HepG2 (cell line): ENCODE measurements at regions not wholly inside any gene's neighbourhood (a gene's known extent, or its start where the extent isn't known, plus 50 kb on each side); places are given as distances from the start of the nearest gene placed in this dataset.

Experiments used
- ELF1 ChIP-seq: sonication (generic); formaldehyde crosslinking; IDR thresholded peaks from 2 replicates; pipeline ENCODE4 v1.4.0; 2020; ENCODE audit warnings: missing genetic modification reagents
- GFI1 ChIP-seq: sonication (generic); formaldehyde crosslinking; IDR thresholded peaks from 2 replicates; pipeline ENCODE4 v1.5.0; 2020; ENCODE audit warnings: missing genetic modification reagents, mild to moderate bottlenecking, borderline replicate concordance
- GTF2F1 ChIP-seq: fragments of 150-350 bp; IDR thresholded peaks from 2 replicates; pipeline ENCODE4 v1.6.1; 2014; ENCODE audit warnings: low read length
- HES4 ChIP-seq: sonication (generic); formaldehyde crosslinking; IDR thresholded peaks from 2 replicates; pipeline ENCODE4 v1.9.0; 2021; ENCODE audit warnings: mild to moderate bottlenecking, missing genetic modification reagents, borderline replicate concordance
- HMG20A ChIP-seq: IDR thresholded peaks from 2 replicates; pipeline ENCODE4 v1.6.1; 2016; ENCODE audit warnings: borderline replicate concordance
- MYC ChIP-seq: sonication (generic); formaldehyde crosslinking; IDR thresholded peaks from 2 replicates; pipeline ENCODE4 v1.9.0; 2021; ENCODE audit warnings: missing genetic modification reagents, borderline replicate concordance
- SETDB1 ChIP-seq: sonication (generic); formaldehyde crosslinking; IDR thresholded peaks from 2 replicates; pipeline ENCODE4 v1.5.1; 2020; ENCODE audit warnings: missing genetic modification reagents, mild to moderate bottlenecking, borderline replicate concordance
- YY1 ChIP-seq: IDR thresholded peaks from 2 replicates; pipeline ENCODE4 v1.6.1; 2011; ENCODE audit warnings: low read length, low read depth, moderate library complexity, mild to moderate bottlenecking; ENCODE audit not compliant: insufficient read depth, insufficient replicate concordance
- ZNF383 ChIP-seq: sonication (generic); formaldehyde crosslinking; IDR thresholded peaks from 2 replicates; pipeline ENCODE4 v1.4.0; 2020; ENCODE audit warnings: missing genetic modification reagents, mild to moderate bottlenecking, borderline replicate concordance
- ZNF598 ChIP-seq: sonication (generic); formaldehyde crosslinking; IDR thresholded peaks from 2 replicates; pipeline ENCODE4 v1.5.1; 2020; ENCODE audit warnings: mild to moderate bottlenecking, missing genetic modification reagents, borderline replicate concordance
- ZUFSP ChIP-seq: sonication (generic); formaldehyde crosslinking; IDR thresholded peaks from 2 replicates; pipeline ENCODE4 v1.9.0; 2021; ENCODE audit warnings: missing genetic modification reagents, mild to moderate bottlenecking, borderline replicate concordance
- TF ChIP-seq, protein P1 (sequence below): sonication (generic); formaldehyde crosslinking; IDR thresholded peaks from 2 replicates; pipeline ENCODE4 v1.5.0; 2020; ENCODE audit warnings: mild to moderate bottlenecking, missing genetic modification reagents, moderate library complexity
- TF ChIP-seq, protein P2 (sequence below): sonication (generic); formaldehyde crosslinking; IDR thresholded peaks from 2 replicates; pipeline ENCODE4 v1.4.0; 2020; ENCODE audit warnings: missing genetic modification reagents

DNA sequence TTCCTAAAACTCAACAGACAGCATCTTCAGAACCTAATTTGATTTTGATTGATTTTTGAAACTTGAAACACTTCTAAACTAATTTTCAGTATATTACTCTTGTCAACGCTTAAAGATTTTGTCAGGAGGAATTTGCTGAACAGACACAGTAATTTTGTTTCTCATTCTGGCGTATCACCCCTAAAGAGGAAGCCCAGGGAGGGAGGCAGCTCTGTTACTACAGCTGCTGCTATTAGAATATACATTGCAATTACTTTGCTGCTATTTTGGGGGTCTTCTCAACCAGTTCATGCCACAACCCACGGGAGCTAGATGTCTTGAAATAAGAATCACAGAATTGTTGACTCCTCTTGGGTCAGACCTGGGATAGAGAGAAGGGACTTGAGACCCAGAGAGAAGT is 122.6 kb downstream of the TLR4 start:
- TF ChIP-seq ZNF383: no peak
- TF ChIP-seq HES4 (CRISPR knock-in tag): no peak
- TF ChIP-seq GTF2F1: no peak
- TF ChIP-seq SETDB1 (CRISPR knock-in tag): no peak
- TF ChIP-seq, protein P1, sequence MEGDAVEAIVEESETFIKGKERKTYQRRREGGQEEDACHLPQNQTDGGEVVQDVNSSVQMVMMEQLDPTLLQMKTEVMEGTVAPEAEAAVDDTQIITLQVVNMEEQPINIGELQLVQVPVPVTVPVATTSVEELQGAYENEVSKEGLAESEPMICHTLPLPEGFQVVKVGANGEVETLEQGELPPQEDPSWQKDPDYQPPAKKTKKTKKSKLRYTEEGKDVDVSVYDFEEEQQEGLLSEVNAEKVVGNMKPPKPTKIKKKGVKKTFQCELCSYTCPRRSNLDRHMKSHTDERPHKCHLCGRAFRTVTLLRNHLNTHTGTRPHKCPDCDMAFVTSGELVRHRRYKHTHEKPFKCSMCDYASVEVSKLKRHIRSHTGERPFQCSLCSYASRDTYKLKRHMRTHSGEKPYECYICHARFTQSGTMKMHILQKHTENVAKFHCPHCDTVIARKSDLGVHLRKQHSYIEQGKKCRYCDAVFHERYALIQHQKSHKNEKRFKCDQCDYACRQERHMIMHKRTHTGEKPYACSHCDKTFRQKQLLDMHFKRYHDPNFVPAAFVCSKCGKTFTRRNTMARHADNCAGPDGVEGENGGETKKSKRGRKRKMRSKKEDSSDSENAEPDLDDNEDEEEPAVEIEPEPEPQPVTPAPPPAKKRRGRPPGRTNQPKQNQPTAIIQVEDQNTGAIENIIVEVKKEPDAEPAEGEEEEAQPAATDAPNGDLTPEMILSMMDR: no peak
- no peak for TF ChIP-seq ZUFSP (CRISPR knock-in tag)
- TF ChIP-seq, protein P2, sequence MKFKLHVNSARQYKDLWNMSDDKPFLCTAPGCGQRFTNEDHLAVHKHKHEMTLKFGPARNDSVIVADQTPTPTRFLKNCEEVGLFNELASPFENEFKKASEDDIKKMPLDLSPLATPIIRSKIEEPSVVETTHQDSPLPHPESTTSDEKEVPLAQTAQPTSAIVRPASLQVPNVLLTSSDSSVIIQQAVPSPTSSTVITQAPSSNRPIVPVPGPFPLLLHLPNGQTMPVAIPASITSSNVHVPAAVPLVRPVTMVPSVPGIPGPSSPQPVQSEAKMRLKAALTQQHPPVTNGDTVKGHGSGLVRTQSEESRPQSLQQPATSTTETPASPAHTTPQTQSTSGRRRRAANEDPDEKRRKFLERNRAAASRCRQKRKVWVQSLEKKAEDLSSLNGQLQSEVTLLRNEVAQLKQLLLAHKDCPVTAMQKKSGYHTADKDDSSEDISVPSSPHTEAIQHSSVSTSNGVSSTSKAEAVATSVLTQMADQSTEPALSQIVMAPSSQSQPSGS (CRISPR knock-in tag): no peak
- no peak for TF ChIP-seq MYC (CRISPR knock-in tag)
- no peak for TF ChIP-seq ELF1
- no peak for TF ChIP-seq HMG20A
- no peak for TF ChIP-seq ZNF598 (CRISPR knock-in tag)
- no peak for TF ChIP-seq GFI1 (CRISPR knock-in tag)
- no peak for TF ChIP-seq YY1
